BLaER1 treated with 17β-estradiol and CSF1 and Interleukin-3, amounts not matched to agents 10 nM and 100 nM (cell line): ENCODE measurements at regions not wholly inside any gene's neighbourhood (a gene's known extent, or its start where the extent isn't known, plus 50 kb on each side); places are given as distances from the start of the nearest gene placed in this dataset.
"Not testable (repeated sequence)": the region's sequence is repeated elsewhere in the genome, so short reads cannot be mapped to it uniquely, and the experiment has no call there.

Experiments
- H3K27ac ChIP-seq, 11 experiments: shearing (Covaris generic); formaldehyde crosslinking; 2 replicates each; pipeline ENCODE4 v1.8.1; 2022
- H3K27me3 ChIP-seq, 11 experiments: shearing (Covaris generic); formaldehyde crosslinking; 2 replicates each; pipeline ENCODE4 v1.8.1; 2022
- H3K36me3 ChIP-seq, 11 experiments: shearing (Covaris generic); formaldehyde crosslinking; 2 replicates each; pipeline ENCODE4 v1.8.1; 2022
- H3K4me1 ChIP-seq, 10 experiments: shearing (Covaris generic); formaldehyde crosslinking; 2 replicates each; pipeline ENCODE4 v1.8.1; 2022
- H3K4me2 ChIP-seq, 11 experiments: shearing (Covaris generic); formaldehyde crosslinking; 2 replicates each; pipeline ENCODE4 v1.8.1; 2022
- H3K4me3 ChIP-seq, 10 experiments: shearing (Covaris generic); formaldehyde crosslinking; 2 replicates each; pipeline ENCODE4 v1.8.1; 2022
- H3K9ac ChIP-seq, 11 experiments: shearing (Covaris generic); formaldehyde crosslinking; 2 replicates each; pipeline ENCODE4 v1.8.1; 2022
- H3K9me3 ChIP-seq, 11 experiments: shearing (Covaris generic); formaldehyde crosslinking; replicated peaks in 1 of 11; 2 replicates each; pipeline ENCODE4 v1.8.1; 2022
- H4K20me1 ChIP-seq, 11 experiments: shearing (Covaris generic); formaldehyde crosslinking; 2 replicates each; pipeline ENCODE4 v1.8.1; 2022
- Cebpa-rat ChIP-seq, 11 experiments: shearing (Covaris generic); IDR thresholded peaks; 2 replicates each; pipeline ENCODE4 v1.8.1; 2022

- Histone ChIP-seq H3K27me3 (no peaks in the 10 kb centered on the region), H3K36me3 (no peaks in the 10 kb centered on the region), H3K4me3 (no peak overlapping the region), H3K4me2 (no peak overlapping the region), H3K9me3 (peaks cover under 1 to 12% (median 8%) of the 10 kb centered on the region in 11 experiments; a peak in 17 of 22 replicates), H3K9ac (no peak overlapping the region), H3K27ac (no peak overlapping the region), H4K20me1 (no peaks in the 10 kb centered on the region), H3K4me1 (no peaks in the 10 kb centered on the region)
- TF ChIP-seq Cebpa-rat (IDR thresholded peaks at IDR 0.05): no peak
Observed at GRCh38 chr15:87661454-87662355, 594.8 kb downstream of the NTRK3 start.

- H3K27me3 ChIP-seq: no peaks in the 10 kb centered on the region
- H3K4me1 ChIP-seq: no peaks in the 10 kb centered on the region
- H3K36me3 ChIP-seq: no peaks in the 10 kb centered on the region
- TF ChIP-seq Cebpa-rat (IDR thresholded peaks at IDR 0.05): no peak
- no peak overlapping the region for H3K9ac ChIP-seq
- H4K20me1 ChIP-seq: no peaks in the 10 kb centered on the region
- H3K4me2 ChIP-seq: no peak overlapping the region
- H3K27ac ChIP-seq: no peak overlapping the region
- no peak overlapping the region for H3K4me3 ChIP-seq
- peaks cover 0 to 10% (median 6%) of the 10 kb centered on the region in 11 experiments; a peak in 5 of 22 replicates for H3K9me3 ChIP-seq
Observed at GRCh38 chr15:87660251-87661129, 596.0 kb downstream of the NTRK3 start.

GRCh38 chr15:87656372-87656771 is 600.2 kb downstream of the NTRK3 start:
- Histone ChIP-seq H3K9me3 (no peaks in the 10 kb centered on the region), H3K4me2 (no peak overlapping the region), H4K20me1 (no peaks in the 10 kb centered on the region), H3K4me1 (no peaks in the 10 kb centered on the region), H3K9ac (no peak overlapping the region), H3K36me3 (no peaks in the 10 kb centered on the region), H3K27me3 (no peaks in the 10 kb centered on the region), H3K27ac (no peak overlapping the region), H3K4me3 (no peak overlapping the region)
- TF ChIP-seq Cebpa-rat (IDR thresholded peaks at IDR 0.05): no peak

GRCh38 chr15:87653646-87654045 is 602.9 kb downstream of the NTRK3 start:
- TF ChIP-seq Cebpa-rat (IDR thresholded peaks at IDR 0.05): no peak
- no peaks in the 10 kb centered on the region for H3K27me3 ChIP-seq

GRCh38 chr15:87649175-87649574 is 607.4 kb downstream of the NTRK3 start:
- no peak for TF ChIP-seq Cebpa-rat (IDR thresholded peaks at IDR 0.05)
- Histone ChIP-seq H3K9me3 (no peaks in the 10 kb centered on the region), H3K36me3 (no peaks in the 10 kb centered on the region), H3K27me3 (no peaks in the 10 kb centered on the region), H3K9ac (no peak overlapping the region), H3K4me3 (no peak overlapping the region), H3K4me1 (no peaks in the 10 kb centered on the region), H3K27ac (no peak overlapping the region), H3K4me2 (no peak overlapping the region), H4K20me1 (no peaks in the 10 kb centered on the region)

More at GRCh38 chr15:87653646-87654045, 602.9 kb downstream of the NTRK3 start:
- Histone ChIP-seq H3K4me1 (no peaks in the 10 kb centered on the region), H3K9me3 (no peaks in the 10 kb centered on the region), H3K27ac (no peak overlapping the region), H4K20me1 (no peaks in the 10 kb centered on the region), H3K4me2 (no peak overlapping the region), H3K4me3 (no peak overlapping the region), H3K36me3 (no peaks in the 10 kb centered on the region), H3K9ac (no peak overlapping the region)

GRCh38 chr15:87648278-87648677 is 608.3 kb downstream of the NTRK3 start:
- TF ChIP-seq Cebpa-rat (IDR thresholded peaks at IDR 0.05): no peak
- H3K9ac ChIP-seq: no peak overlapping the region

GRCh38 chr15:87645723-87646122 is 610.8 kb downstream of the NTRK3 start:
- H3K36me3 ChIP-seq: no peaks in the 10 kb centered on the region
- H4K20me1 ChIP-seq: no peaks in the 10 kb centered on the region
- no peak overlapping the region for H3K4me3 ChIP-seq
- H3K9me3 ChIP-seq: no peaks in the 10 kb centered on the region
- no peak overlapping the region for H3K9ac ChIP-seq
- H3K27ac ChIP-seq: no peak overlapping the region
- H3K4me2 ChIP-seq: no peak overlapping the region
- H3K4me1 ChIP-seq: no peaks in the 10 kb centered on the region
- H3K27me3 ChIP-seq: no peaks in the 10 kb centered on the region
- TF ChIP-seq Cebpa-rat (IDR thresholded peaks at IDR 0.05): no peak

More at GRCh38 chr15:87648278-87648677, 608.3 kb downstream of the NTRK3 start:
- H4K20me1 ChIP-seq: no peaks in the 10 kb centered on the region
- no peaks in the 10 kb centered on the region for H3K36me3 ChIP-seq
- no peak overlapping the region for H3K4me3 ChIP-seq
- no peak overlapping the region for H3K27ac ChIP-seq
- H3K27me3 ChIP-seq: no peaks in the 10 kb centered on the region
- H3K4me2 ChIP-seq: no peak overlapping the region
- no peaks in the 10 kb centered on the region for H3K9me3 ChIP-seq
- H3K4me1 ChIP-seq: no peaks in the 10 kb centered on the region

- H3K4me2 ChIP-seq, H3K4me3 ChIP-seq, H3K9ac ChIP-seq, H4K20me1 ChIP-seq, H3K9me3 ChIP-seq, H3K27ac ChIP-seq, H3K36me3 ChIP-seq, H3K27me3 ChIP-seq, H3K4me1 ChIP-seq: not testable (repeated sequence)
Observed at GRCh38 chr15:87642997-87643396, 613.5 kb downstream of the NTRK3 start.

GRCh38 chr15:87639305-87640011 is 617.1 kb downstream of the NTRK3 start:
- Histone ChIP-seq H3K9ac (no peak overlapping the region), H3K9me3 (no peaks in the 10 kb centered on the region), H3K27ac (no peak overlapping the region), H3K4me2 (no peak overlapping the region), H3K4me1 (no peaks in the 10 kb centered on the region), H3K4me3 (no peak overlapping the region), H3K36me3 (no peaks in the 10 kb centered on the region), H4K20me1 (no peaks in the 10 kb centered on the region), H3K27me3 (no peaks in the 10 kb centered on the region)
- TF ChIP-seq Cebpa-rat (IDR thresholded peaks at IDR 0.05): no peak
